Pancreas (tissue), 10 donors: ENCODE measurements at regions not wholly inside any gene's neighbourhood (a gene's known extent, or its start where the extent isn't known, plus 50 kb on each side); places are given as distances from the start of the nearest gene placed in this dataset.

Experiments used
- ATAC-seq, 4 donors: fragments of 200-7000 bp; cut with Tn5 transposase; one replicate each; pipeline versions ENCODE4 v1.8.0 to v1.9.1; 2020; ENCODE audit warnings: mild to moderate bottlenecking in 4 of 4, moderate library complexity in 4 of 4
- DNase-seq, 6 donors: peaks; one replicate each; pipeline ENCODE4 v3.0.0-alpha.2; 2020
- FAIRE-seq: peaks from 2 replicates; lab custom pipeline; 2012; peaks lifted over from hg19 to GRCh38; lab: Jason Lieb, UNC
- H3K27ac ChIP-seq, 4 donors: fragments of 200-600 bp; sonication (generic); 1 replicate in 3 of 4; 2 replicates in 1 of 4; pipeline versions ENCODE4 v1.5.0 to v1.8.0; 2020
- H3K27me3 ChIP-seq, 4 donors: fragments of 200-600 bp; one replicate each; pipeline ENCODE4 v1.8.0; 2021
- H3K36me3 ChIP-seq, 3 donors: fragments of 200-600 bp; sonication (generic) in 1 of 3; one replicate each; pipeline versions ENCODE4 v1.5.0 to v1.8.0; 2020 to 2021
- H3K4me1 ChIP-seq, 3 donors: fragments of 200-600 bp; one replicate each; pipeline ENCODE4 v1.8.0; 2021
- H3K4me3 ChIP-seq, 4 donors: fragments of 200-600 bp; sonication (generic) in 2 of 4; one replicate each; pipeline versions ENCODE4 v1.5.0 to v1.8.0; 2020 to 2021
- H3K9me3 ChIP-seq, 4 donors: fragments of 200-600 bp; one replicate each; pipeline ENCODE4 v1.8.0; 2021
- WGBS, 2 donors: extraction: QIAGEN DNeasy Blood & Tissue Kit; methylation state at CpG; one replicate each; pipeline ENCODE4 v1.1.7; 2013; 5-methylcytosine and 5-hydroxymethylcytosine counted together
- intact Hi-C, 3 donors: fragments of 100-400 bp; cut with DNase I; formaldehyde crosslinking; loops; one replicate each; pipeline versions ENCODE4 v1.11.1 to v1.14.2; 2022
- TF ChIP-seq, protein P1 (sequence below), 4 donors: fragments of 200-600 bp; sonication (generic) in 3 of 4; IDR thresholded peaks; one replicate each; pipeline versions ENCODE4 v1.5.0 to v1.8.0; 2021; ENCODE audit warnings: antibody characterized with exemption in 4 of 4
- donor health status: healthy with polysubstance abuse.
- donor health status: DM: no; HTN: no; CAD: no; lungs with moderate emphysema.
- donor health status: DM: no; HTN: no; CAD: no.
- donor health status: control.
- donor health status: control.
- donor health status: Bipolar disorder and iron deficiency.
- donor health status: DM: yes; HTN: yes; CAD: no.
- donor health status: DM: no; HTN: no; CAD: no.
- donor health status: DM: no; HTN: no; CAD: no.
- donor health status: DM: yes; HTN: yes; CAD: no.

DNA sequence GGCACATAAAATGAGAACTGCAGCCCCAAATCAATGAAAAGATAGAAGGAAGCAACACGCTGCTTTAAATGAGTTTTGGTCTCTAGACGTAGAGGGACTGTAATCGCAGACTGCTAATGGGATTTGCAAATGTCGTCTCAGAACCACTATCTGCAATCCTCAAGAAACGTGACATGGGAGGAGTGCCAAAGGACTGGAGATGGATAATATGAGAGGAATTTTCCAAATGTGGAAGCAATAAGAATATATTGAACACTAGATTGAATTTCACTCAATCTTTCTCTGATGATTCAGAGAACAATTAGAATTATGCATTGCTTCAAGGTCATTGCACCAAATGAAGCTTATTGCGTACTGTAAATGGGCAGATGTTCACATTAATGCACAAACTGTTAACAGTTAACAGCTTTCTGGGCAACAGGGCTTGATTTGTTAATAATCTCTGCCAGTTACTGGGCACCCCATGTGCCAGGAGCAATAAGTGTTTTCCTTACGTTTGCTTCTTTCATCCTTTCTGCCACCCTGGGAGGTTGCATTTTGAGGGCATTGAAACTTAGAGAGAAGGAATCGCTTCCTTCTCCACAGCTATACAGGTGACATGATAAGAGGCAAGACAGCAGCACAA, 62.8 kb upstream of the WASF3 start:
- H3K36me3 ChIP-seq = no peaks in the 10 kb centered on the region
- intact Hi-C loops = loop anchor here in 2 of 3 donors (5.0 to 10.0 kb wide), 2 partner anchors 310 to 312 kb away; no protein-coding TSS in a partner anchor
- ATAC-seq = no peak
- WGBS, 2 donors = 42 to 49% methylated on average over 8 of the region's 8 CpGs
- FAIRE-seq = no peak
- H3K4me1 ChIP-seq = no peaks in the 10 kb centered on the region
- TF ChIP-seq, protein P1, sequence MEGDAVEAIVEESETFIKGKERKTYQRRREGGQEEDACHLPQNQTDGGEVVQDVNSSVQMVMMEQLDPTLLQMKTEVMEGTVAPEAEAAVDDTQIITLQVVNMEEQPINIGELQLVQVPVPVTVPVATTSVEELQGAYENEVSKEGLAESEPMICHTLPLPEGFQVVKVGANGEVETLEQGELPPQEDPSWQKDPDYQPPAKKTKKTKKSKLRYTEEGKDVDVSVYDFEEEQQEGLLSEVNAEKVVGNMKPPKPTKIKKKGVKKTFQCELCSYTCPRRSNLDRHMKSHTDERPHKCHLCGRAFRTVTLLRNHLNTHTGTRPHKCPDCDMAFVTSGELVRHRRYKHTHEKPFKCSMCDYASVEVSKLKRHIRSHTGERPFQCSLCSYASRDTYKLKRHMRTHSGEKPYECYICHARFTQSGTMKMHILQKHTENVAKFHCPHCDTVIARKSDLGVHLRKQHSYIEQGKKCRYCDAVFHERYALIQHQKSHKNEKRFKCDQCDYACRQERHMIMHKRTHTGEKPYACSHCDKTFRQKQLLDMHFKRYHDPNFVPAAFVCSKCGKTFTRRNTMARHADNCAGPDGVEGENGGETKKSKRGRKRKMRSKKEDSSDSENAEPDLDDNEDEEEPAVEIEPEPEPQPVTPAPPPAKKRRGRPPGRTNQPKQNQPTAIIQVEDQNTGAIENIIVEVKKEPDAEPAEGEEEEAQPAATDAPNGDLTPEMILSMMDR (IDR thresholded peaks at IDR 0.05) = no peak
- H3K27ac ChIP-seq = no peak overlapping the region
- H3K4me3 ChIP-seq = no peak overlapping the region
- H3K9me3 ChIP-seq = no peaks in the 10 kb centered on the region
- no peak for DNase-seq
- H3K27me3 ChIP-seq = no peaks in the 10 kb centered on the region

DNA sequence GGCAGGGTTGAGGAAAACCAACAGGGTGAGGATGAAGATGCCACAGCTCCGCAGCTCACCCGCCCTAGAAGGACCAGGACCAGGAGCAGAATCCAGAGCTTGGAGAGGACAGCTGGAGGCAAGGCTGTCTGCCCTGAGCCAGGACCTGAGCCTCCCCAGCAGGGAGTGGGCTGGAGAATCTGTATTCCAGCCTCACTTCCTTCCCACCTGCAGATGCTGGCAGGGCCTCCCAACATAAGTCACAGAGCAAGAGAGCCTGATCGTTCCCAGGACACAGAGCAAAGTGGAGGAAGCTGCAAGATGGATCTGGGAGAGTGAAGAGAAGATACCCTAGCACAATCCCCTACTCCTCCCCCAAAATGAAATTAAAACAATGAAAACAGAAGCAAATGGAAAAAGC, 61.7 kb upstream of the WASF3 start:
- ATAC-seq (no peak), FAIRE-seq (no peak), DNase-seq (no peak)
- H3K9me3 ChIP-seq = no peaks in the 10 kb centered on the region
- no peaks in the 10 kb centered on the region for H3K36me3 ChIP-seq
- intact Hi-C loops = loop anchor here in 2 of 3 donors (5.0 to 10.0 kb wide), 2 partner anchors 311 to 313 kb away; no protein-coding TSS in a partner anchor
- no peaks in the 10 kb centered on the region for H3K4me1 ChIP-seq
- no peak overlapping the region for H3K27ac ChIP-seq
- H3K4me3 ChIP-seq = no peak overlapping the region
- TF ChIP-seq, protein P1 (IDR thresholded peaks at IDR 0.05) = no peak
- 41 to 59% methylated on average over 3 of the region's 3 CpGs for WGBS, 2 donors
- no peaks in the 10 kb centered on the region for H3K27me3 ChIP-seq

DNA sequence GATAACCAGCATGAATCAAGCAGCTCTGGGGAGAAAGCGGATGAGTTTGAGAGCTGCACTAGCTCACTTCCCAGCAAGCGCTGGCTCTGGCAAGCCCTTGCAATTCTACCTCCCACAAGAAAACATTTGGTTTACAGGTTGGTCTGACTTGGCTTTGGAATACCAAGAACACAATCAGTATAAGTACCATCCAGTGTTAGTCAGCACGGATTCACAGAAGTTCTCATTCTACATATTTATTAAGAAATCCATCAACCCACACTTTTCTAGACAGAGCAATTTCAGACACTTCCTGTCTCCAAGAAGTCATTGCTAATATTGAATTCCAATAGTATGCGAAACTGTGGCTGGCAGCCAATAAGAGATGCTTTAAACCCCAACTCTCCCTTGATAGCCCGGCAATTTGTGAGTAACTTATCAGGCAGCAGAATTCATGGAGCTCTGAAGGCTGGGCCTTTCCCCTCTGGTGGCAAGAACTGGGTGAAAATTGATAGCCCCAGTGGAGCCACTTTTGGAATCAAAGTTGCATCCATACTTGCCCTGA, 59.4 kb upstream of the WASF3 start:
- intact Hi-C loops = loop anchor here in 2 of 3 donors (5.0 to 10.0 kb wide), 2 partner anchors 313 to 316 kb away; no protein-coding TSS in a partner anchor
- TF ChIP-seq, protein P1 (IDR thresholded peaks at IDR 0.05) = no peak
- 64% methylated on average over 5 of the region's 5 CpGs for WGBS, 2 donors
- H3K4me1 ChIP-seq = no peaks in the 10 kb centered on the region
- H3K4me3 ChIP-seq = no peak overlapping the region
- FAIRE-seq = no peak
- no peaks in the 10 kb centered on the region for H3K36me3 ChIP-seq
- no peaks in the 10 kb centered on the region for H3K9me3 ChIP-seq
- DNase-seq = no peak
- H3K27me3 ChIP-seq = no peaks in the 10 kb centered on the region
- ATAC-seq = peak in 1 of 4 donors; percentile 17
- H3K27ac ChIP-seq = no peak overlapping the region

GRCh38 chr13:26498656-26499601, 58.6 kb upstream of the WASF3 start:
- TF ChIP-seq, protein P1 (IDR thresholded peaks at IDR 0.05) = no peak
- ATAC-seq (peak in 3 of 4 donors; percentile 11 to 26 (median 18)), DNase-seq (no peak), FAIRE-seq (no peak)
- no peaks in the 10 kb centered on the region for H3K27me3 ChIP-seq
- intact Hi-C loops = loop anchor here in 2 of 3 donors (5.0 to 10.0 kb wide), 2 partner anchors 314 to 317 kb away; no protein-coding TSS in a partner anchor
- H3K4me3 ChIP-seq = no peak overlapping the region
- H3K36me3 ChIP-seq = no peaks in the 10 kb centered on the region
- no peaks in the 10 kb centered on the region for H3K9me3 ChIP-seq
- no peak overlapping the region for H3K27ac ChIP-seq
- 33 to 36% methylated on average over 14 of the region's 14 CpGs for WGBS, 2 donors
- no peaks in the 10 kb centered on the region for H3K4me1 ChIP-seq
